ENCODE measurements at regions not wholly inside any gene's neighbourhood (a gene's known extent, or its start where the extent isn't known, plus 50 kb on each side); places are given as distances from the start of the nearest gene placed in this dataset.

- no peaks in the 10 kb centered on the region for H3K4me1 ChIP-seq
- WGBS: 60% methylated on average over 2 of the region's 5 CpGs
- no peak for TF ChIP-seq EP300 (IDR thresholded peaks at IDR 0.05)
- TF ChIP-seq CTCF (IDR thresholded peaks at IDR 0.05): no peak
- TF ChIP-seq POLR2AphosphoS5 (IDR thresholded peaks at IDR 0.05): no peak
- no peak for TF ChIP-seq POLR2A (IDR thresholded peaks at IDR 0.05)
- DNase-seq (ENCODE audit: low spot score in 2 of 2): no peak
- no peaks in the 10 kb centered on the region for H3K27me3 ChIP-seq
- no peak overlapping the region for H3K27ac ChIP-seq
- H3K9me3 ChIP-seq: no peaks in the 10 kb centered on the region
- no peak overlapping the region for H3K4me3 ChIP-seq
- no peaks in the 10 kb centered on the region for H3K36me3 ChIP-seq
Observed at GRCh38 chr16:61149709-61150108, 886.5 kb downstream of the CDH8 start.

- 84% methylated on average over 3 of the region's 3 CpGs for WGBS
- no peak for DNase-seq (ENCODE audit: low spot score in 2 of 2)
Observed at GRCh38 chr16:61148930-61149329, 887.3 kb downstream of the CDH8 start.

GRCh38 chr16:61146429-61146828 lies 889.8 kb downstream of the CDH8 start:
- no peaks in the 10 kb centered on the region for H3K27me3 ChIP-seq
- WGBS: 72% methylated on average over 1 of the region's 1 CpG
- no peaks in the 10 kb centered on the region for H3K36me3 ChIP-seq
- TF ChIP-seq POLR2AphosphoS5 (IDR thresholded peaks at IDR 0.05) (no peak), CTCF (IDR thresholded peaks at IDR 0.05) (no peak), EP300 (IDR thresholded peaks at IDR 0.05) (no peak), POLR2A (IDR thresholded peaks at IDR 0.05) (no peak)
- no peaks in the 10 kb centered on the region for H3K4me1 ChIP-seq
- H3K4me3 ChIP-seq: no peak overlapping the region
- H3K9me3 ChIP-seq: no peaks in the 10 kb centered on the region
- H3K27ac ChIP-seq: no peak overlapping the region
- DNase-seq (ENCODE audit: low spot score in 2 of 2): no peak

More at GRCh38 chr16:61148930-61149329, 887.3 kb downstream of the CDH8 start:
- H3K36me3 ChIP-seq: no peaks in the 10 kb centered on the region
- no peaks in the 10 kb centered on the region for H3K9me3 ChIP-seq
- no peaks in the 10 kb centered on the region for H3K27me3 ChIP-seq
- H3K27ac ChIP-seq: no peak overlapping the region
- no peak overlapping the region for H3K4me3 ChIP-seq
- no peak for TF ChIP-seq POLR2AphosphoS5 (IDR thresholded peaks at IDR 0.05)
- TF ChIP-seq POLR2A (IDR thresholded peaks at IDR 0.05): no peak
- no peak for TF ChIP-seq CTCF (IDR thresholded peaks at IDR 0.05)
- H3K4me1 ChIP-seq: no peaks in the 10 kb centered on the region

- H3K27me3 ChIP-seq: no peaks in the 10 kb centered on the region
- no peak for DNase-seq (ENCODE audit: low spot score in 2 of 2)
- H3K36me3 ChIP-seq: no peaks in the 10 kb centered on the region
- H3K4me1 ChIP-seq: no peaks in the 10 kb centered on the region
- no peak overlapping the region for H3K27ac ChIP-seq
- H3K4me3 ChIP-seq: no peak overlapping the region
- H3K9me3 ChIP-seq: peaks cover 7% of the 10 kb centered on the region
- TF ChIP-seq POLR2AphosphoS5 (IDR thresholded peaks at IDR 0.05) (no peak), EP300 (IDR thresholded peaks at IDR 0.05) (no peak), CTCF (IDR thresholded peaks at IDR 0.05) (no peak), POLR2A (IDR thresholded peaks at IDR 0.05) (no peak)
Observed at GRCh38 chr16:61131447-61131846, 904.8 kb downstream of the CDH8 start.

GRCh38 chr16:61128545-61129323 lies 907.5 kb downstream of the CDH8 start:
- peaks cover 7% of the 10 kb centered on the region for H3K9me3 ChIP-seq
- H3K27me3 ChIP-seq: no peaks in the 10 kb centered on the region
- H3K4me3 ChIP-seq: no peak overlapping the region
- no peak for DNase-seq (ENCODE audit: low spot score in 2 of 2)
- no peaks in the 10 kb centered on the region for H3K36me3 ChIP-seq
- TF ChIP-seq CTCF (IDR thresholded peaks at IDR 0.05): no peak
- no peak overlapping the region for H3K27ac ChIP-seq
- no peaks in the 10 kb centered on the region for H3K4me1 ChIP-seq
- 92% methylated on average over 46 of the region's 54 CpGs for WGBS
